ENCODE measurements at regions not wholly inside any gene's neighbourhood (a gene's known extent, or its start where the extent isn't known, plus 50 kb on each side); places are given as distances from the start of the nearest gene placed in this dataset.
A peak's percentile ranks its signal among the peaks of the same experiment; 100 is the strongest.

DNA sequence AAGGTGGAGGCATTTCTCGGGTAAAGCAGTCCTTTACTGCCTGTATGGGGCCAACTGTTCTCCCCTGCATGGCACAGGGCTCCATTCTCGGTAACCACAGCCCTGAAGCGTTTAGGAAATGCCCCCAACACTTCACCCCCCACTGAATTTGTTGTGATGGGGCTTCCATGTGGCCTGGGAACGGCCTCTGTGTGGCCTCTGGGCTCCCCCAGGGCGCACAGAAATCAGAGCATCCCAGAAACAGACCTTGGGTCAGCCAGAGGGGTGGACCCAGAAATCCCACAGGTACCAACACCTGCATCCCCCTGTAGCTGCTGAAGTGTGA is 153.7 kb upstream of the VSTM2B start:
- Histone ChIP-seq H2AFZ (replicated peaks) (no peak overlapping the region), H3K9ac (no peak overlapping the region), H3K27me3 (no peaks in the 10 kb centered on the region), H3K4me3 (no peak overlapping the region), H3K4me1 (peaks cover 9% of the 10 kb centered on the region), H3K4me2 (no peak overlapping the region), H3K27ac (no peak overlapping the region), H3K9me3 (ENCODE audit: low read depth) (no peaks in the 10 kb centered on the region), H3F3A (ENCODE audit: low read depth) (peaks cover 6% of the 10 kb centered on the region), H3K79me2 (ENCODE audit: low read depth) (no peaks in the 10 kb centered on the region), H3K36me3 (no peaks in the 10 kb centered on the region), H4K20me1 (ENCODE audit: low read depth) (no peaks in the 10 kb centered on the region)
- Mint-ChIP-seq H3K4me1 (peaks cover 8% of the 10 kb centered on the region), H3K4me3 (no peak overlapping the region), H3K9me3 (no peaks in the 10 kb centered on the region), H3K27ac (no peak overlapping the region), H3K27me3 (ENCODE audit: insufficient read depth, low read depth) (no peaks in the 10 kb centered on the region), H3K36me3 (no peaks in the 10 kb centered on the region)
- TF ChIP-seq CTCF (IDR thresholded peaks at IDR 0.05) (no peak), EZH2phosphoT487 (IDR thresholded peaks at IDR 0.05) (no peak), EZH2 (IDR thresholded peaks at IDR 0.05) (no peak)
- no peak for DNase-seq (ENCODE audit: low spot score)

GRCh38 chr19:29372461-29372860 is 153.3 kb upstream of the VSTM2B start:
- Mint-ChIP-seq H3K36me3 (no peaks in the 10 kb centered on the region), H3K27me3 (ENCODE audit: insufficient read depth, low read depth) (no peaks in the 10 kb centered on the region), H3K27ac (no peak overlapping the region), H3K9me3 (no peaks in the 10 kb centered on the region), H3K4me3 (no peak overlapping the region), H3K4me1 (peaks cover 11% of the 10 kb centered on the region)
- Histone ChIP-seq H3K27ac (no peak overlapping the region), H4K20me1 (ENCODE audit: low read depth) (no peaks in the 10 kb centered on the region), H3K4me3 (no peak overlapping the region), H3K9me3 (ENCODE audit: low read depth) (no peaks in the 10 kb centered on the region), H3K4me1 (peaks cover 8% of the 10 kb centered on the region), H3K9ac (no peak overlapping the region), H3K36me3 (no peaks in the 10 kb centered on the region), H3K79me2 (ENCODE audit: low read depth) (no peaks in the 10 kb centered on the region), H3F3A (ENCODE audit: low read depth) (peaks cover 6% of the 10 kb centered on the region), H2AFZ (replicated peaks) (no peak overlapping the region), H3K27me3 (no peaks in the 10 kb centered on the region), H3K4me2 (no peak overlapping the region)
- no peak for DNase-seq (ENCODE audit: low spot score)
- no peak for TF ChIP-seq CTCF (IDR thresholded peaks at IDR 0.05)
- TF ChIP-seq EZH2 (IDR thresholded peaks at IDR 0.05): no peak
- no peak for TF ChIP-seq EZH2phosphoT487 (IDR thresholded peaks at IDR 0.05)

DNA sequence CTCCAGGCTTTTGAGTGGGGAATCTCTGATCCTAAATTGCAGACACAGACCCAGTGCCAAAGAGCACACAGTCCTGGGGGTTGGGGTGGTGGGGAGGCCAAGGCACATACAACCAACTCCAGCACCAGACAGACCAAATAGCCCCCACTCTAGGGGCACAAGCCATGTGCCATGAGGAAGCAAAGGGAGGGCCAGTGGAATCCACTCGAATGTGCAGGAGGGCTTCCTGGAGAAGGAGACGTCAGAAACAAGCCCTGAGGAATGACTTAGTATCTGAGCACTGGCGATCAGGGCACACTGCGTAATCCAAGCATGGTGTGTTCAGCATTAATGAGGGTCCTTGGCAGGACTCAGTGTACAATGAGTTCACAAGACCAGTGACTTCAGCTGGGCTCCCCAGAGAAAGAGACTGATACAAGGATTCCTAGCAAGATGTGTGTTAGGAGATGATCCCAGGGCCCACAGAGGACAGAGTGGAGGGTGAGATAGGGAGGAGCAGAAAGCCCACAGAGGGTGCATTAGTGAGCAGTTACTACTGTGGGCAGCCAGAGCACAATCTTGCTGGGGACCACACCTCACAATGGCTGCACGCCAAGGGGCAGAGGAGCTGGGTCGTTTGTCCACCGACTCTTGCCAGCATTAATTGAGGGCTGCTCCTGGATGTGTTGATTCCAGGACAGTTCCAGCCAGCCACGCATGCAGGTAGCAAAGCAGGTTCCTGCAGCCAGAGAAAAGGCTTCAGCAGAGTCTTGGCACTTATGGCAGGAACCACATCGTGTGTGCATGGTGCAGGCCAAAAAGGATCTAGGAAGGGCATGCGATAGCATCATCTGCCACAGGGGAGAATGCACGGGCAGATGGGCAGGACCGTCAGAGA is 152.6 kb upstream of the VSTM2B start:
- TF ChIP-seq EZH2phosphoT487 (IDR thresholded peaks at IDR 0.05) (no peak), EZH2 (IDR thresholded peaks at IDR 0.05) (no peak), CTCF (IDR thresholded peaks at IDR 0.05) (no peak)

More for the DNA sequence above, 152.6 kb upstream of the VSTM2B start:
- Histone ChIP-seq H3K9ac (no peak overlapping the region), H3K36me3 (no peaks in the 10 kb centered on the region), H3K9me3 (ENCODE audit: low read depth) (no peaks in the 10 kb centered on the region), H3K4me1 (peaks cover under 1% of the 10 kb centered on the region), H2AFZ (replicated peaks) (no peak overlapping the region), H3K27me3 (no peaks in the 10 kb centered on the region), H3K4me3 (no peak overlapping the region), H4K20me1 (ENCODE audit: low read depth) (no peaks in the 10 kb centered on the region), H3K27ac (no peak overlapping the region), H3K4me2 (no peak overlapping the region), H3K79me2 (ENCODE audit: low read depth) (no peaks in the 10 kb centered on the region), H3F3A (ENCODE audit: low read depth) (peaks cover 2% of the 10 kb centered on the region)
- Mint-ChIP-seq H3K9me3 (no peaks in the 10 kb centered on the region), H3K4me1 (peaks cover 4% of the 10 kb centered on the region), H3K4me3 (peak overlapping the region; percentile 43), H3K27me3 (ENCODE audit: insufficient read depth, low read depth) (no peaks in the 10 kb centered on the region), H3K36me3 (no peaks in the 10 kb centered on the region), H3K27ac (no peak overlapping the region)
- no peak for DNase-seq (ENCODE audit: low spot score)
